NCI-H1105 (cell line): ENCODE measurements at regions not wholly inside any gene's neighbourhood (a gene's known extent, or its start where the extent isn't known, plus 50 kb on each side); places are given as distances from the start of the nearest gene placed in this dataset.

Experiments used
- DNase-seq: peaks from one replicate; lab custom pipeline; 2025; lab: John Stamatoyannopoulos, UW

- no peak for DNase-seq
Observed at GRCh38 chr14:85276979-85277228, 253.0 kb upstream of the FLRT2 start.

GRCh38 chr14:85279407-85279806 is 250.5 kb upstream of the FLRT2 start:
- DNase-seq, result no peak

- no peak for DNase-seq
Observed at GRCh38 chr14:85280074-85280473, 249.9 kb upstream of the FLRT2 start.

- DNase-seq, result no peak
Observed at GRCh38 chr14:85281921-85282320, 248.0 kb upstream of the FLRT2 start.

GRCh38 chr14:85288041-85288440 is 241.9 kb upstream of the FLRT2 start:
- DNase-seq, result no peak

GRCh38 chr14:85291731-85292130 is 238.2 kb upstream of the FLRT2 start:
- DNase-seq, result no peak

GRCh38 chr14:85293612-85294234 is 236.2 kb upstream of the FLRT2 start:
- DNase-seq, result no peak

GRCh38 chr14:85295318-85295717 is 234.6 kb upstream of the FLRT2 start:
- no peak for DNase-seq

- no peak for DNase-seq
Observed at GRCh38 chr14:85296456-85297210, 233.3 kb upstream of the FLRT2 start.

- DNase-seq, result no peak
Observed at GRCh38 chr14:85300107-85300506, 229.8 kb upstream of the FLRT2 start.

- DNase-seq, result no peak
Observed at GRCh38 chr14:85301506-85301905, 228.4 kb upstream of the FLRT2 start.

- DNase-seq, result no peak
Observed at GRCh38 chr14:85306024-85306423, 223.9 kb upstream of the FLRT2 start.

- no peak for DNase-seq
Observed at GRCh38 chr14:85308531-85309300, 221.2 kb upstream of the FLRT2 start.

- no peak for DNase-seq
Observed at GRCh38 chr14:85310491-85311272, 219.3 kb upstream of the FLRT2 start.

GRCh38 chr14:85313560-85314207 is 216.3 kb upstream of the FLRT2 start:
- no peak for DNase-seq

- DNase-seq, result no peak
Observed at GRCh38 chr14:85315290-85315689, 214.7 kb upstream of the FLRT2 start.

- DNase-seq, result peak; percentile 49
Observed at GRCh38 chr14:85315733-85316290, 214.1 kb upstream of the FLRT2 start.

- no peak for DNase-seq
Observed at GRCh38 chr14:85316701-85317410, 213.1 kb upstream of the FLRT2 start.

GRCh38 chr14:85317491-85318021 is 212.4 kb upstream of the FLRT2 start:
- no peak for DNase-seq

GRCh38 chr14:85319101-85319500 is 210.8 kb upstream of the FLRT2 start:
- DNase-seq, result no peak
